COR-L47 (cell line): ENCODE measurements at regions not wholly inside any gene's neighbourhood (a gene's known extent, or its start where the extent isn't known, plus 50 kb on each side); places are given as distances from the start of the nearest gene placed in this dataset.

Source experiments
- DNase-seq: peaks from one replicate; lab custom pipeline; 2025; lab: John Stamatoyannopoulos, UW

DNA sequence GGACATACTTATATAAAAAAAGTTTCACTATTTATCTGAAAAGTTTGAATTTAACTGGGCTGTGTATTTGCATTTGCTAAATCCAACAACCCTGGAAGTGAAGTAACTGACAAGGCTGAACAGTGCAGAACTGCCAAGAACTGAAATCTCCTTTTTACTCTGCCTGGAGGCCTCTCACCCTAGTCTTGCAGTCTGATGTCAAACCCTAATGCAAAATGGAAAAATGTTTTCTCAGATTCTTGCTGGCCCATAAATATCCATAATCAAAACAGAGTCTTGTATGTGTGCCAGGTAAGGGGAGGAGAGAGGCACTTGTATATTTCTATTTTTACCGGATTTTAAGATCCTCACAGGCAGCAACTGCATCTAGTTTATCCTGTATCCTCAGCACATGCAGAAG, 432.7 kb upstream of the KLF4 start:
- no peak for DNase-seq

DNA sequence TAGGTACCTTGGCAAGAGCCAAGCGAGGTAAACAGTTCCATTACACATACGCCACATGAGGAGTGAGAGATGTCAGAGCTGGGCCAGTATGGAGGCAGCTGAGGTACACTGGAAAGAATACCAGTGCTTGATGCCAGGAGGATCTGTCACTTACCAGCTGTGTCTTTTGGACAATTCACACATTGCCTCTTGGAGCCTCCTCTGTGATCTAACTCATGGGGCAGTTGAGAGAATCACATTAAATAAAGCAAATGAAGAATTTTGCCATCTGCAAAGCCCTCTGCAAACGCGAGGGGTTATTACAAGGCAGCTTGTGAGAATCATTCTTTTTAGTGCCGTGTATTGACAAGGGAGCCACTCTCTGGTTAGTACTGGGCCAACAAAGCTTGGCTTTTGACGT, 429.7 kb upstream of the KLF4 start:
- no peak for DNase-seq

DNA sequence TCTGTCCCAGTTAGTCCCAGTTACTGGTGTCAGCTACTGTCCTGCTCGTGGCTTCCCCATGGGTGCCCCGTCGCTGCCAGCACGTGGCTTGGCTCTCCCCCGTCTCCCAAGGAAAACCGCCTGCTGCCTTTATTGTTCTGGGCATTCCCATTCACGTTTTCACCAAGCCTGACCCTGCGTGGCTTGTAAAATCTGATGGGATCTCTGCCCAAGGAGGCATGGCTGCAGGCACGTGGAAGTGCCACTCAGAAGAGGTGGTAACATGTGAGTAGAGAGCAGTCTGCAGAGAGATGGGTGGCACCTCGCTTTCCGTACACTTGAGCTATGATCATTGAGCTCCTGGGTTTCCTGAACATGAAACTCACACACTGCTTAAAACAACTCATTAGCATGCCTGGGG, 429.2 kb upstream of the KLF4 start:
- no peak for DNase-seq

DNA sequence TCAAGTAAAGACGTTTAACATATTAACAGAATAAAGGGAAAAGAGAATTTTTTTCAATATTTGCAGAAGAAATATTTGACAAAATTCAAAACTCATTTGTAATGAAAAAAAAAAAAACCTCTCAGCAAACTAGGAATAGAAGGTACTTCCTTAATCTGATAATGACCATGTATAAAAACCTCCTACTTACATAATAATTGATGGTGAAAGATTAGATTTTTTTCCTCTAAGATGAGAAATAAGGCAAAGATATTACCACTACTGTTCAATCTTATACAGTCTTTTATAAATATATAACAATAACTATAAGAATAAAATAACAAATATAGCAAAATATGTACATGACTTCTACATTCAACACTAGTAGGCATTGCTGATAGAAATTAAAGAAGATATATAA, 424.6 kb upstream of the KLF4 start:
- DNase-seq, result no peak

DNA sequence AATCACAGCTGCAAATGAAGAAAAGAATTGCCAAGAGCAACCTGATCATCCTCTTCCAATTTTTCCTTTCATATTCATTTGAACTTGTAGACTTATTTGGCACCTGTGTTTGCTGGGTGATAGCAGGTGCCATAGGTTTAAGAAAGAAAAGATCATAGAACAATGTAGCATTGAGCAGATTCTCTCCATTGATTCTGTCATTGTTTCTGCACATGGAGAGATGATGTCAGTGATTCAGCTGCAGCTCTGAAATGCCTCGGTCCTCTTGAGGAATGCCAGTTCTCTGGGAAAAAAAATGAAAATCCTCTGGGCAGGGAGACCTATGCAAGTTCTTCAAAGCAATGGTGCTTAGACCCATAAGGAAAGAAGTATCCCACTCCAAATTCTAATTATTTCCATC, 418.1 kb upstream of the KLF4 start:
- DNase-seq, result no peak

DNA sequence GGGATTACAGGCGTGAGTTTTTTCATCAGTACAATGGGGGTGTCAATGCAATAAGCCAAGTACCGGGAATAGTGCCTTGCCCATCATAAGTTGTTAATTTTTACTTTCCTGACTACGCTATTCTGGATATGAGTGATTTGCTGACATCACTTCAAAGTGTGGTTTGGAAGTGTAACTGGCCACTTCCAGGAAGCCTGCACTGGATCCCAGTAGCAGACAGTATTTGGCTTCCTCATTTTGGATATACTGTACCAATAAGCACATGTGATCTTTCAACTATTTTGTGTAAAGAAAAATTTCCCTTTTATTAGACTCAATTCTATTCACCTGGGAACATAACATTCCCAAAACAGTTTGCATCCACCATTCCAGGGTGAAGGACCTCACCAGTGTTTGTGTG, 417.7 kb upstream of the KLF4 start:
- DNase-seq, result no peak

DNA sequence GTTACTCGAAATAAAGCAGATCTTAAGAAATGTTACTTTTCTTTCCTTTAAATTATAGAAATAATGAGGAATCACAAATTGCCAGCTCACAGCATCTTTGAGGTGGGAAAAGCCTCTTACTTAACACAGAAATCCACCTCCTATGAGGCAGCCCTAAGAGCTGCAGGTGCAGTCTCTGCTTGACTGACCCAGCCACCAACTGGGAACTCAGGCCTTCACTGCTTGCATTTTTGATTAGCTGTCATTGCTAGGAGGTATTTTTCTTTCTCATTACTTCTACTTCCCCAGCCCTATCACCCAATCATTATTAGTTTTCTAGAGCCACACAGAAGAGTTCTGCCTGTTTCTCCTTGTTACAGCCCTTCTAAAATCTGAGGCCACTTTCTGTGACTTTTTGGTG, 416.5 kb upstream of the KLF4 start:
- no peak for DNase-seq

DNA sequence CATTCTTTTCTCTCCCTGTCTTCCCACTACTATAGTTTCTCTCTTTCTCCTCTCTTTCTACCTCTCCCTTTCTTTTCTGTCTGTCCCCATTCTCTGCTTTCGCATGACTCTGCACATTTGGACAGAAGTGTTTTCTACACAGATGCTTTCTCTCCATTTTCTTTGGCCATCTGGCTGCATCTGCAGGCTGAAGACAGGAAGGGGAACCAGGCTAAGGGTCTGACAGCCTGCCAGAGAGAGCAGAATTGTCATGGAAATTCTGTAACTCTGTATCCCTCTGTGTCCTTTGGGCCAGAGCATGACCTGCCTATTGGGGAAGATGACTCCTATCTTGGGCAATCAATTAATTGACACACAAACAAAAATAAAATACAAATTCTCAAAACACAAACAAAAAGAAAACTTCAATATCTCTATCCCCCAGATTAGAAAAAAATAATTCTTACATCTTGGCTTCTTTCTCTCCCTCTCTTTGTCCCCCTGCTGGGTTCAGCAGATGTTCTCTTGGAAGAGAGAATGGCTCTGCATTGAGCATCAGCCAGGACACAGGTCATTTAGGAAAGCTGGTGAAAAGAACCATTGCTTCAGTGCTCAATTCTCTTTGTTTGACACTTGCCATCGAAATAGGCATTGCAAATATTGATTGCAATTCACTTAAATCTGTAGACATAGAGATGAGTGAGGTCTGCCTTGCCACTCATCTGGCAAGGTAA, 415.9 kb upstream of the KLF4 start:
- DNase-seq, result no peak

DNA sequence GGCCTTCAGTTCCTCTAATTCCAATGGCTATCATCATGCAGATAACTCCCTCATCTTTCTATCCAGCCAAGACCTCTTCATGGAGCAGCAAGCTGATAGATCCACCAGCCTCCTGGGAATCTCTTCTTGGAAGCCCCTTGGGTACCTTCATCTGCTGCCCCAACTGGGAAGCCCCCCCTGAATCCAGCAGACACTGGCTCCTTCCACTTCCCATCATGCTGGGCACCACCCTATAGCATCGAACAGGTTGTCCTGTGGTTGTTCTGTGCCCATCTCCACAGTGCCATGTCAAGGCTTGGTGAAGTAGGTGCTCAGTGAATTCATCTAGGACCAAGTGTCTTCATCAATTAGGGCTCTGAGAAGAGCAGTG, 410.4 kb upstream of the KLF4 start:
- DNase-seq, result no peak

DNA sequence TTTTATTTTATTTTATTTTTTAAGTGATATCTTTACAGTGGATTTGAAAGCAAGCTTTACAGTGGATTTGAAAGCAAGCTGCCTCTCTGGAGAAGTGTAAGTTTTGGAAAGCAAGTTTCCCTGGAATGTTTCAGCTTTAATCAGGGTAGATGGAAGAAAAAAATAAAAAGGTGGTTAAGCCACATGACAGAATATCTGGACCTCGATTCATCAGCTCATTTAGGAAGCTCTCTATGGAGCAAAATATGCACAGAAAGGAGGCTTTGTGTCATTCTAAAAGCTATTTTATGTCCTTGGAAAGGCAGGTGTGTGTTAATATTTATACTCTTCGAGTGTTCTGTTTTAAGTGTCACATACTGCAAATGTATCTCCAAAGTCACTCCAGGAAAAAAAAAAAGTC, 409.2 kb upstream of the KLF4 start:
- no peak for DNase-seq

DNA sequence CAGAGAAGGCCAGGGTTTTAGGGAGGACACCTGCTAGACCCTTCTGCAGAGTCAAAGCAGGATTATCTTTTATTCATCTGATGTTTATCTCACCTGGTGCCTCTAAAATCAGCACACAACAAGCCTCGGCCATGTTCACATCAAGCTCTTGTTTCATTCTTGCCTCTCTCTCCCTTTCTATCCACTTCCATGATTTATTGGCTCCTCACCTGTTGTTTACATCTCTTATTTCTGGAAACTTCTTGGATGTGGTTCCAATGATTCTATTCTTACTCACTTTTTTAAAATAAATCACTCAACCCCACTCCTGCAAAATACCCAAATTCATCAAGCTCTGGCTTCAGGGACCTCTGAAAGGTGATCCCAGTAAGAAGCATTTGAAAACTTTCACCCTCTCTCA, 407.0 kb upstream of the KLF4 start:
- DNase-seq, result no peak

DNA sequence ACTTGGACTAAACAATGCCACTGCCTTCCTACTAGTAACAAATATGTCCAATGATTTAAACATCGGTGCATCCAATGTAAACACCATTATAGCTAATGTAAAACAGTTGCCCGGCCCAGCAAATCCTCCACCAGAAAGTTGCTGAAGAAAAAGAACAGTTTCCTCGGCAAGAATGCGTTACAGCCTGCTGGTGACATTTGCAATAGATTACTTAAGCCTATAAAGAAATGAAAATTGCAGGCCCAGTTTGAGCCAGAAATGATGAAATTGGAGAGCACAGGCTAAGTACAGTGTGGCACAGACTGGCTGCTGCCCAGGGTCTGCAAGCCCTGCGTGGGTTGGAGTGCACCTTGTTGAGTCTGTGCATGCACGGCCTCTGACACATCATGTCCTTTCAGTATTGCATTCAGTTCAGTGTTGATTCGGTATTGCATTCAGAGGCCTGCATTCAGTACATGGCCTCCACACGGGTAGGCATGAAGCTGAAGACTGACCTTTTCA, 406.0 kb upstream of the KLF4 start:
- DNase-seq, result no peak

DNA sequence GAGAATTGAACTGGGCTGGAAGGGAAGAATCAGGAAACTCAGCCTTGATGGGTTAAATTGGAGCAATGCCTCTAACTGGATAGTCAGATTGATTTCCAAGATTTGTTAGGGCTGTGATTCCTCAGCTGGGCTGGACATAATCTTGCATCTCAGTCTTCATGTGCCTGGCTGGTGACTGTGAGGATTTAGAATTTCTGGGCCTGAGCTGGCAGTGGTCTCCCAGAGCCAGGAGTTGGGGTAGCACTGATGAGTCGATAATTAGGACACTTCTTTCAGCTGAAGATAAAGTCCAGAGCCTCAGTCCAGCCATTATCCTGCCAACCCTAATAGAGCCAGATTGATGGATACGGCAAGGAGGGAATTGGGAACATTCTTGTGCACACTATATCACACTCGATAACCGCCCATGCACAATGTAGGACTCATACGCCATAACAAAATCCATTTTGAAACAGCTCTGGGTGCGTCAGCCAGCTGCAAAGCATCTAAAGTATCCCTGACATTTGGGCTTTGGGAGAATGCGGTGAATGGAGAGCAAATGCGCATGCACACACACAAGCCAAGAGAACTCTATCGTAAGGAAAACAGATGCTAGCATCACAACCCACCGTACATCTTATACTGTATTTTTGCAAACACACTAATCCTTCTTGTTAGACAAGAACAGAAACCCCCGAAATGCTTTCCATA, 405.1 kb upstream of the KLF4 start:
- no peak for DNase-seq

DNA sequence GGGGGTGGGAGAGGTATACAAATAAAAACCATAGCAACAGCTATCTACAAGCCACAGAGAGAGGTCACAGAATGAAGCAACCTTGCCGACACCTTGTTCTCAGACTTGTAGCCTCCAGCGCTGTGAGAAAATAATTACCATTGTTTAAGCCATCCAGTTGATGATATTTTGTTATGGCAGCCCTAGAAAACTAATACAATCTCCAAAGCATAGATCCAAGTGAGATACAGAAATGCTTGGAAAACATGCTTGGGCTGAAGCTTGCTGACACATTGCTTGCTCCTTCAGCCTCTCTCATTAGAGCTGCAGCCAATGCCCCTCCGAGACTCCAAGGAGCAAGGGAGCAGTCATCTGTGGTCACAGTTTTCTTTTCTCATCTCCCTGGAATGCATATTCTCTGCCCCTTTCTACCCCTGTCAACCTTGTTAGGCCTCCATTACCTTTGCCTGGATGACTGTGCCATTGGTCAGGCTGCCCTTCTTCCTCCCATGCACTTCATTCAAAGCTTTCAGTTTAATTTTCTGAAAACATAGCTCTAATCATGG, 401.4 kb upstream of the KLF4 start:
- DNase-seq, result no peak

DNA sequence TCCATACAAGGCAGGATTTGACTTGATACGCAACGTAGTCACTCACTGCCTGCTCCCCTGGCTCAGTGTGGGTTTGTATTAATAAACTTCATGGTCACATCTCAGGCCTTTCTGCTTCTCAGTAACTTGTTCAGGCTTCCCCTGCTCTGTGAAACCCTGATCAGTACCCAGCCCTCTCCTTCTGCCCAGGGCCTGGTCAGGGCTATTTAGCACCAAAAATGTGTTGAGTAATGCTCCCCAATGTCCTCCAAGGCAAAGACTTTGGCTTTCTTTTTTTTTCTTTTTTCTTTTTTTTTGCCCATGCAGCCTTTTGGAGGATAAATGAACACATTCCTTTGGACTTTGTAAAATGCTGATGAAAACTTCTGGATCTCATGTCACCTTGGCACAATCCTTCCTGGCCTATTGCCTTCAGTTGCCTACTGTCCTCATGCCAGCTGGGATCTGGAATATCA, 399.2 kb upstream of the KLF4 start:
- DNase-seq, result no peak

DNA sequence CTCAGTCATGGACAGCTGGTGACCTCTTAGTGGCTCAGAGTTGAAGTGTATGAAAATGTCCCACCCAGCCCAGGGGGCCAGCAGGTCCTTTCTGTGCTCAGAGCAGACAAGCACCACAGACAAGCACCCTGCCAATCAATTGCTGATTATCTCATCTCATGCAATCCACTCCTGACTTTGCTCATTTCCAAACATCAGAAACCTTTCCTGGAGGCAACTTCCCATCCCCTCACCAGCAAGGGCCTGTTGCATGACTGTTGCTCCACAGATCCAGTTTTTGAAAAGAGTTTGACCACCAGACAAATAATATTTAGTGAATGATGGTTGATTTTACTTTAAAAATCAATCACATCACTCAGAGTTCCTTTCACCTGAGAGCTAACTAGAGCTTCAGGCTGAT, 397.3 kb upstream of the KLF4 start:
- DNase-seq, result no peak

DNA sequence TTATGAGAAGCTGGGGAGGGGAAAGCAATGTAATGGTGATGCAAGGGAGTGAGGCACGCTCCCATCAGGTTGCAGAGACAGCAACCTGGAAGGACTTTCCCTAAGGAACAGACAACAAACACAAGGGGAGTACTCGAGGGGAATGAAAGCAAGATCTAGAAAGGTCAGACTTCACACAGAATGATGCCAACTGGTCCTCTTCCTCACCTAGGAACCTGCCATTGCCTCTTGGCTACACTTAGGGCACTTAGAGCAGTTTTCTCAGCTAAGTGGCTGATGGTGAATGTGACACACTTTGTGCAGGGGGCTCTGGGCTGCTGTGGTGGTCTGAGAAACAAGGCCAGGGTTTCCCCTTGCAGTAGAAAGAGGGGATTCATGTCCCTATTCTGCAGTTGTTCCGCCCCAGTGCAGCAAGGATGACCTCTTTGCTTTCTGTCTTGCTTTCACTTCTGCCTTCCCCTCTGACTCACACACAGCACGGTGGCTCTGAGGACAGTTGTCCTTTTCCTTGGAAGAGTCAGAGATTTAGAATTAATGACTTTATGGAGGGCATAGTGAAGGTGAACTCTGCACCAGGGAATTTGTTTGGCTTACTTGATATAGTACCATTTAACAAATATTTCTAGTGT, 394.0 kb upstream of the KLF4 start:
- DNase-seq, result no peak

DNA sequence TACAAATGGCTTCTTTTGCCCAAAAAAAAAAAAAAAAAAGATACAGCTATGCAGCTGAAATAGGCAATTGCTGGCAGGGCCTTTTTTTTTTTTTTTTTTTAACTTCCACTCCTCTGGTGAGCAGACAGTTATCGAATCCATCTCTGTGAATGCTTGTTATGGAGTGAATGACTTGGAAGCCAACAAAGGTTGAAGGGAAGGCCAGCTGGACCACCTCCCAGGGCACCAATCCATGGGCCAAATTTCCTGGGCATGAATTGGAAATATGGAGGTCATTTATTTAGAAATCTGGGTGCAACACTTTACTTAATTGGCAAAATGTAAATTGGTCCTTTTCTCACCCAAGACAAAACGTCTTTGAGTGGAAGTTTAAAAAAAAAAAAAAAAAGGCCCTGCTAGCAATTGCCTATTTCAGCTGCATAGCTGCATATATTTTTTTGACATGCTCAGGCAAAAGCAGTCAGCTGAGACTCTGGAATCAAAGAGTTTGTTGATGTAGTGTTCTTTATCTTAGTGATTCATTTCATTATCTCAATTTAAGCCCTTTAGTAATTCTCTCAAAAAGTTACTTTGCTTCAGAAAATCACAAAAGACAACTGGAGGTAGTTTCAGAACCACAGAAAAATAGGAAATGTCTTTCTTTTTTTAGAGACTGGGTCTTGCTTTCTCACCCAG, 392.2 kb upstream of the KLF4 start:
- DNase-seq, result no peak

DNA sequence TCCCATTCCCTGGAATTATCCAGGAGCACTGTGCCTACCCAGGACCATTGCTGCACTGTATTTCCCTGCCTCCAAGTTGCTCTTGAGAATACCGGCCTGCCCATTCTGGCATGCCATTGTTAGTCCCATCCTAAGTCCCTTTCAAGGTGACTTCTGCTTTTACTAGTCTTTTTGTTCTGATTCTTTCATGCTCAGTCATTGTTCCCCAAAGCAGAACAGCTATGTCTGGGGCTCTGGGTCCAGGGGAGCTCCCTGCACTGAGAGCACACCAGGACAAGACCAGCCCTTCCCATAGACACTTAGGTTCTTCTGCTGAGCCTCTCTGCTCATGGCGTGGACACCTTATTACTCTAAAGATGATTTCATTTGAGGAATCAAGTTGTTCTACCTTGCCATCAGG, 388.9 kb upstream of the KLF4 start:
- no peak for DNase-seq

DNA sequence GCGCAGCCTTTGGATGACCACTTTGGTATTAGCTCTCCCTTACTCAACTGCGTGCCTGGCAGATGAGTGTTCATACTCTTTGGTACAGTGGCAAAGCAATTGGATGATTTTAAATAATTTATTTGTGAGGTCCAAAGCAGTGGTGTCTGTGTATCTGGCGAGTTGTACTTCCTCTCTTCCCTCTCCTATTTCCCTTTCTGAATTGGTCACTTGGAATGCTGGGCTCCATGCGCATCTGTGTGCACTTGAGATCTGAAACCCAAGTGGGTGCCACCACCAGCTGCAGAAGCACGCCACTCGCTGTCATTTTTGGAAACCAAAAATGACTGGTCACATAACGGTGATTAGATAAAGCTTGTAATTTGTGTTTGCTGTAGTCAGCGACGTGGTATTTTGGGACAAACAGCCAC, 386.0 kb upstream of the KLF4 start:
- no peak for DNase-seq

DNA sequence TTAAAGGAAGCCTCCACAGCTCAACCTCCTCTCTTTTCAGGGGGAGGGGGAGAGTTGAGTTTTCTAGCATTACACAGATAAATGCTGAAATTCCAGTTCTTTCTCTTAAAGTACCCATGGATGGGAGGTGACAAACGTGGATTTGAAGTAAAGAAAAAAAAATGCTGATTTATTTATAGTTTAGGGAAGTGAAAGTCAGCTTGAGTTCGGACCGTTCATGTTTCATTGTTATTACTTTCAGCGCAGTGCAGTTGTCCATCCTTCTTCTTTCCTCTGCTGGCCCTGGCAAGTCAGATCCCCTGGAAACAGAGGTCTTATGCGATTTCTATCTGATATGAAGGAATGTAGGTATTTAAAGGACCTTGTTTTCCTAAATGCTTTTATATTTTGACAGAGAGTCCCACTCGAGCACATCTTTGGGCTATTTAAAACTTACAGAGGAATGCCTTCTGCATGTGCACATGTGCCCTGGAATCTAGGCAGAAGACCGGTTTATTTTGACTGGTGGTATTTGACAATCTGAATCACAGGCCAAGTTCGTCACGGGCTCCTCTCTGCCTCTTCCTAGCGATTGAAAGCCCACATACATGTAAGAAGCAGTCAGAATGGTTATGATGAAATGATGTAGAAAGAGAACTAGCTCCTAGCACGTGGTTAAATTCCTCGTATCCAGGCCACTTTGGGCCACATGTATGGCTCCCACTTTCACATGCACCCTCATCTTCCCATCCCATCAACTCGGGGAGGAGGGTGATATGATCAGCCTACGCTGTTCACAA, 385.2 kb upstream of the KLF4 start:
- no peak for DNase-seq

DNA sequence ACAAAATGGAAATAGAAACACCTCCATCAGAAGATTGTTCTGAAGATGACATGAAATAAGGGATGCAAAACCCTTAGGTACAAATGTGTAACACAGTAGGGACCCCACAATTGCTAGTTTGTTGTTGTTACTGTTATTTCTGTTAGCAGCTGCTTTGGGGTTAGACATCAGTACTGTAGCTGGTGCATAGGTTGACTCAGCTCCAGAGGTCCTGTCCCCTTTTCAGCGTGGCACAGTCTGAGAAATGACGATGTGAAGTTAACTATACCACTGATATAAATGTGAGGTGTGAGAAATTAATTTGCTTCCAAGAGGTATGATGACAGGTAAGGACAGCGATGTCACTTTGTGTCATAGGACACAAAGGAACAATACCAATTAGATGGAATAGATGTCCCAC, 384.6 kb upstream of the KLF4 start:
- DNase-seq, result no peak
